H1 (cell line): ENCODE measurements at regions not wholly inside any gene's neighbourhood (a gene's known extent, or its start where the extent isn't known, plus 50 kb on each side); places are given as distances from the start of the nearest gene placed in this dataset.

Experiments
- CTCF ChIA-PET: fragments of 300-600 bp; sonication (Branson Sonifier 250); formaldehyde crosslinking; loops from one replicate; lab custom pipeline; 2021; ENCODE audit not compliant: partially characterized antibody; lab: Charles Lee
- POLR2A ChIA-PET: fragments of 300-600 bp; sonication (Branson Sonifier 250); formaldehyde crosslinking; loops from one replicate; lab custom pipeline; 2021; ENCODE audit warnings: inconsistent platforms; ENCODE audit not compliant: partially characterized antibody; lab: Charles Lee
- DNase-seq, 2 experiments: peaks; one replicate each; pipeline versions ENCODE4 v3.0.0 to v3.0.0-alpha.2; 2010 to 2022; ENCODE audit warnings: low spot score in 2 of 2, low read depth in 1 of 2, mixed read lengths in 1 of 2
- FAIRE-seq: peaks from 2 replicates; lab custom pipeline; 2011; peaks lifted over from hg19 to GRCh38; lab: Jason Lieb, UNC
- H2AFZ ChIP-seq: 2 replicates; pipeline ENCODE4 v1.8.1; 2012; ENCODE audit warnings: low read length, inconsistent platforms
- H2AK5ac ChIP-seq: 2 replicates; pipeline ENCODE4 v1.6.1; 2013; ENCODE audit warnings: low read depth, low read length
- H2BK120ac ChIP-seq: replicated peaks from 2 replicates; pipeline ENCODE3; 2013; ENCODE audit warnings: low read depth, low read length, inconsistent platforms
- H2BK12ac ChIP-seq: 2 replicates; pipeline ENCODE4 v1.6.1; 2013; ENCODE audit warnings: low read depth, low read length
- H2BK15ac ChIP-seq: 2 replicates; pipeline ENCODE4 v1.6.1; 2013; ENCODE audit warnings: low read length
- H2BK20ac ChIP-seq: 2 replicates; pipeline ENCODE4 v1.6.1; 2013; ENCODE audit warnings: low read length
- H2BK5ac ChIP-seq: 2 replicates; pipeline ENCODE4 v1.6.1; 2013; ENCODE audit warnings: low read depth, low read length
- H3K14ac ChIP-seq: 2 replicates; pipeline ENCODE4 v1.6.1; 2013; ENCODE audit warnings: inconsistent platforms; ENCODE audit not compliant: insufficient read length
- H3K18ac ChIP-seq: 2 replicates; pipeline ENCODE4 v1.6.1; 2013; ENCODE audit warnings: low read length; ENCODE audit errors: extremely low read depth
- H3K23ac ChIP-seq: 2 replicates; pipeline ENCODE4 v1.6.1; 2013; ENCODE audit warnings: inconsistent platforms; ENCODE audit not compliant: insufficient read length
- H3K23me2 ChIP-seq: 2 replicates; pipeline ENCODE4 v1.6.1; 2013; ENCODE audit warnings: low read depth, low read length
- H3K27ac ChIP-seq: 2 replicates; pipeline ENCODE4 v1.6.1; 2011; ENCODE audit warnings: low read depth, low read length, inconsistent platforms
- H3K27me3 ChIP-seq, 4 experiments: replicated peaks in 1 of 4; 1 replicate in 1 of 4; 2 replicates in 3 of 4; pipeline versions ENCODE4 v1.6.1 to v1.8.1; 2011 to 2013; ENCODE audit warnings: low read length in 3 of 4, mild to moderate bottlenecking in 3 of 4, inconsistent platforms in 2 of 4, mixed read lengths in 2 of 4, moderate library complexity in 1 of 4; ENCODE audit not compliant: control insufficient read depth in 3 of 4, insufficient read depth in 3 of 4; ENCODE audit errors: extremely low read depth in 1 of 4
- H3K36me3 ChIP-seq, 4 experiments: 2 replicates each; pipeline versions ENCODE4 v1.6.1 to v1.8.1; 2011 to 2013; ENCODE audit warnings: mild to moderate bottlenecking in 4 of 4, low read length in 3 of 4, moderate library complexity in 2 of 4, control low read depth in 1 of 4, inconsistent platforms in 1 of 4; ENCODE audit not compliant: insufficient read depth in 4 of 4, control insufficient read depth in 2 of 4
- H3K4ac ChIP-seq: replicated peaks from 2 replicates; pipeline ENCODE3; 2013; ENCODE audit warnings: low read length, low read depth, mixed read lengths, inconsistent platforms; ENCODE audit not compliant: insufficient read length
- H3K4me1 ChIP-seq, 4 experiments: replicated peaks in 1 of 4; 1 replicate in 1 of 4; 2 replicates in 3 of 4; pipeline versions ENCODE4 v1.6.1 to v1.8.1; 2011 to 2013; ENCODE audit warnings: low read length in 3 of 4, inconsistent platforms in 2 of 4, mixed read lengths in 1 of 4; ENCODE audit not compliant: insufficient read depth in 4 of 4, control insufficient read depth in 3 of 4
- H3K4me2 ChIP-seq, 2 experiments: 2 replicates each; pipeline versions ENCODE4 v1.6.1 to v1.8.1; 2011 to 2013; ENCODE audit warnings: low read depth in 2 of 2, low read length in 2 of 2, control low read depth in 1 of 2, inconsistent platforms in 1 of 2, mild to moderate bottlenecking in 1 of 2; ENCODE audit not compliant: insufficient read depth in 1 of 2
- H3K4me3 ChIP-seq, 4 experiments: fragments of 200-600, 300-600 bp in 1 of 4; sonication (generic), shearing (Covaris generic), sonication (Bioruptor Twin) in 1 of 4; 2 replicates each; pipeline versions ENCODE4 v1.5.1 to v1.8.1; 2011 to 2016; ENCODE audit warnings: low read length in 4 of 4, low read depth in 3 of 4, control low read depth in 2 of 4, inconsistent platforms in 2 of 4, mild to moderate bottlenecking in 2 of 4, mixed read lengths in 1 of 4, moderate library complexity in 1 of 4; ENCODE audit not compliant: insufficient read depth in 2 of 4; ENCODE audit errors: extremely low read depth in 1 of 4
- H3K56ac ChIP-seq: replicated peaks from 2 replicates; pipeline ENCODE3; 2013; ENCODE audit warnings: low read depth, mild to moderate bottlenecking, mixed read lengths, low read length, inconsistent platforms; ENCODE audit not compliant: insufficient read length
- H3K79me1 ChIP-seq: 2 replicates; pipeline ENCODE4 v1.6.1; 2013; ENCODE audit warnings: low read depth, low read length, control low read depth
- H3K79me2 ChIP-seq, 2 experiments: 2 replicates each; pipeline versions ENCODE4 v1.6.1 to v1.8.1; 2012 to 2013; ENCODE audit warnings: low read length in 2 of 2, mild to moderate bottlenecking in 2 of 2, inconsistent platforms in 1 of 2; ENCODE audit not compliant: insufficient read depth in 2 of 2, control insufficient read depth in 1 of 2
- H3K9ac ChIP-seq, 4 experiments: replicated peaks in 1 of 4; 1 replicate in 1 of 4; 2 replicates in 3 of 4; pipeline versions ENCODE4 v1.6.1 to v1.8.1; 2011 to 2013; ENCODE audit warnings: low read depth in 3 of 4, low read length in 3 of 4, control low read depth in 2 of 4, mild to moderate bottlenecking in 2 of 4, moderate library complexity in 2 of 4, inconsistent platforms in 1 of 4; ENCODE audit errors: extremely low read depth in 1 of 4
- H3K9me3 ChIP-seq, 2 experiments: 2 replicates each; pipeline versions ENCODE4 v1.6.1 to v1.8.1; 2012 to 2013; ENCODE audit warnings: mild to moderate bottlenecking in 2 of 2, moderate library complexity in 2 of 2, control low read depth in 1 of 2, inconsistent platforms in 1 of 2, low read depth in 1 of 2, low read length in 1 of 2, mixed read lengths in 1 of 2; ENCODE audit not compliant: insufficient read depth in 2 of 2
- H4K20me1 ChIP-seq, 2 experiments: replicated peaks in 1 of 2; 2 replicates each; pipeline versions ENCODE3 to v1.8.1; 2011 to 2013; ENCODE audit warnings: inconsistent platforms in 2 of 2, low read length in 2 of 2, mild to moderate bottlenecking in 1 of 2; ENCODE audit not compliant: insufficient read depth in 2 of 2, control insufficient read depth in 1 of 2
- H4K5ac ChIP-seq: 2 replicates; pipeline ENCODE4 v1.6.1; 2013; ENCODE audit warnings: low read length, low read depth, mixed read lengths, inconsistent platforms; ENCODE audit not compliant: insufficient read length
- H4K8ac ChIP-seq: 2 replicates; pipeline ENCODE4 v1.8.0; 2013; ENCODE audit warnings: mild to moderate bottlenecking, moderate library complexity, low read length, inconsistent platforms; ENCODE audit not compliant: insufficient read depth; ENCODE audit errors: extremely low read depth
- H4K91ac ChIP-seq: replicated peaks from 2 replicates; pipeline ENCODE3; 2013; ENCODE audit warnings: low read length, mixed read lengths, inconsistent platforms; ENCODE audit not compliant: insufficient read length
- TEAD4 ChIP-seq: IDR thresholded peaks from 2 replicates; pipeline ENCODE4 v1.6.1; 2012; ENCODE audit warnings: low read depth, low read length, inconsistent platforms, mixed read lengths
- WGBS, 2 experiments: shearing (Covaris generic) in 1 of 2; methylation state at CpG; one replicate each; pipeline versions ENCODE4 v1.1.6 to v1.1.7; 2013 to 2015; ENCODE audit warnings: low lambda C conversion rate in 2 of 2, mixed read lengths in 2 of 2, inconsistent platforms in 1 of 2, low coverage in 1 of 2, missing lambda C conversion rate in 1 of 2; ENCODE audit not compliant: insufficient replicate concordance in 2 of 2, insufficient coverage in 1 of 2, insufficient read length in 1 of 2; ENCODE audit errors: extremely low coverage in 1 of 2, missing lambda C conversion rate in 1 of 2; 5-methylcytosine and 5-hydroxymethylcytosine counted together
- TF ChIP-seq, protein P1 (sequence below): IDR thresholded peaks from 2 replicates; pipeline ENCODE4 v1.6.1; 2012; ENCODE audit warnings: inconsistent platforms

- H2BK15ac ChIP-seq = no peak overlapping the region
- no peaks in the 10 kb centered on the region for H3K79me1 ChIP-seq
- H3K18ac ChIP-seq = no peak overlapping the region
- H3K79me2 ChIP-seq = no peaks in the 10 kb centered on the region
- no peak overlapping the region for H4K91ac ChIP-seq
- H3K23me2 ChIP-seq = no peaks in the 10 kb centered on the region
- H2AFZ ChIP-seq = no peak overlapping the region
- H4K8ac ChIP-seq = no peak overlapping the region
- no peak overlapping the region for H2BK120ac ChIP-seq
- DNase-seq (no peak), FAIRE-seq (no peak)
- no peak overlapping the region for H4K5ac ChIP-seq
- no peak overlapping the region for H3K4me3 ChIP-seq
- no peaks in the 10 kb centered on the region for H3K36me3 ChIP-seq
- TF ChIP-seq, protein P1, sequence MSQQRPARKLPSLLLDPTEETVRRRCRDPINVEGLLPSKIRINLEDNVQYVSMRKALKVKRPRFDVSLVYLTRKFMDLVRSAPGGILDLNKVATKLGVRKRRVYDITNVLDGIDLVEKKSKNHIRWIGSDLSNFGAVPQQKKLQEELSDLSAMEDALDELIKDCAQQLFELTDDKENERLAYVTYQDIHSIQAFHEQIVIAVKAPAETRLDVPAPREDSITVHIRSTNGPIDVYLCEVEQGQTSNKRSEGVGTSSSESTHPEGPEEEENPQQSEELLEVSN = peak; percentile 32; the same call in 1 of the 2 replicates
- TF ChIP-seq TEAD4 = no peak
- H4K20me1 ChIP-seq = no peaks in the 10 kb centered on the region
- no peak overlapping the region for H3K27ac ChIP-seq
- no peak overlapping the region; a peak in 1 of 4 replicates for H3K4me2 ChIP-seq
- no peak overlapping the region for H3K9ac ChIP-seq
- H2BK5ac ChIP-seq = no peak overlapping the region
- no peaks in the 10 kb centered on the region for H3K27me3 ChIP-seq
- H3K9me3 ChIP-seq = no peaks in the 10 kb centered on the region
- H2BK20ac ChIP-seq = no peak overlapping the region; the same call in 1 of the 2 replicates
- no peak overlapping the region for H3K56ac ChIP-seq
- peaks cover 2 to 17% (median 6%) of the 10 kb centered on the region in 4 experiments; a peak in 5 of 7 replicates for H3K4me1 ChIP-seq
- no peak overlapping the region for H3K23ac ChIP-seq
- ChIA-PET CTCF (interaction anchor here (0.6 to 4.6 kb wide), 10 partner anchors 8 to 898 kb away, joined by 3 to 28 read pairs (median 3); no protein-coding TSS in a partner anchor), POLR2A (interaction anchor here (0.9 kb wide), 1 partner anchor 595 kb away, joined by 3 read pairs; no protein-coding TSS in a partner anchor)
- H3K4ac ChIP-seq = no peak overlapping the region
- WGBS, 2 experiments = 85% methylated on average over 4 of the region's 4 CpGs; no CpG with 5 or more reads in 1 of the 2 experiments
- H3K14ac ChIP-seq = no peak overlapping the region
- no peak overlapping the region for H2AK5ac ChIP-seq
- peak overlapping the region; percentile 10; the same call in 1 of the 2 replicates for H2BK12ac ChIP-seq
These were observed 113.5 kb upstream of the PCED1B start for GRCh38 chr12:46965880-46966279.
